IPS DF 6.9 (cell line): ENCODE measurements at regions not wholly inside any gene's neighbourhood (a gene's known extent, or its start where the extent isn't known, plus 50 kb on each side); places are given as distances from the start of the nearest gene placed in this dataset.

Experiments used
- DNase-seq: peaks from one replicate; pipeline ENCODE4 v3.0.0-alpha.2; 2013; ENCODE audit warnings: low read depth, low spot score
- H3K27ac ChIP-seq: one replicate; pipeline ENCODE4 v1.5.1; 2013; ENCODE audit warnings: low read length, control low read depth
- H3K27me3 ChIP-seq: 2 replicates; pipeline ENCODE4 v1.6.1; 2013; ENCODE audit warnings: mild to moderate bottlenecking, low read length; ENCODE audit not compliant: control insufficient read depth, insufficient read depth
- H3K36me3 ChIP-seq: 2 replicates; pipeline ENCODE4 v1.6.1; 2013; ENCODE audit warnings: low read length; ENCODE audit not compliant: control insufficient read depth, insufficient read depth
- H3K4me1 ChIP-seq: 2 replicates; pipeline ENCODE4 v1.6.1; 2013; ENCODE audit warnings: low read length; ENCODE audit not compliant: control insufficient read depth, insufficient read depth
- H3K4me3 ChIP-seq: 2 replicates; pipeline ENCODE4 v1.5.1; 2013; ENCODE audit warnings: mild to moderate bottlenecking, low read length
- H3K9me3 ChIP-seq: 2 replicates; pipeline ENCODE4 v1.6.1; 2013; ENCODE audit warnings: low read length, inconsistent platforms; ENCODE audit not compliant: control insufficient read depth, insufficient read depth
- WGBS: extraction: QIAGEN DNeasy Blood & Tissue Kit; methylation state at CpG from one replicate; pipeline ENCODE4 v1.1.7; 2013; ENCODE audit warnings: mixed read lengths, missing lambda C conversion rate; ENCODE audit not compliant: insufficient read length, insufficient coverage; 5-methylcytosine and 5-hydroxymethylcytosine counted together

DNA sequence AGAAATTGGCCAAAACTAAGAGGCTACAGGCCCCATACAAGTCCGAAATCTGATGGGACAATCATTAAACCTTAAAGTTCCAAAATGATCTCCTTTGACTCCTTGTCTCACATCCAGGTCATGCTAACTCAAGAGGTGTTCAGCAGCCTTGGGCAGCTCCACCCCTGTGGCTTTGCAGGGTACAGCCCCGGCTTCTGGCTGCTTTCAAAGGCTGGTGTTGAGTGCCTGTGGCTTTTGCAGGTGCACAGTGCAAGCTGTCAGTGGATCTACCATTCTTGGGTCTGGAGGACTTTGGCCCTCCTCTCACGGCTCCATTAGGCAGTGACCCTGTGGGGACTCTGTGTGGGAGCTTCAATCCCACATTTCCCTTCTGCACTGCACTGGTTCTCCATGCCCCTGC lies 329.1 kb upstream of the MAD2L1 start:
- DNase-seq: no peak
- Histone ChIP-seq H3K36me3 (no peaks in the 10 kb centered on the region), H3K27ac (no peak overlapping the region), H3K4me3 (no peak overlapping the region), H3K4me1 (no peaks in the 10 kb centered on the region), H3K9me3 (no peaks in the 10 kb centered on the region), H3K27me3 (no peaks in the 10 kb centered on the region)
- WGBS: no CpG with 5 or more reads among the region's 3 CpGs

DNA sequence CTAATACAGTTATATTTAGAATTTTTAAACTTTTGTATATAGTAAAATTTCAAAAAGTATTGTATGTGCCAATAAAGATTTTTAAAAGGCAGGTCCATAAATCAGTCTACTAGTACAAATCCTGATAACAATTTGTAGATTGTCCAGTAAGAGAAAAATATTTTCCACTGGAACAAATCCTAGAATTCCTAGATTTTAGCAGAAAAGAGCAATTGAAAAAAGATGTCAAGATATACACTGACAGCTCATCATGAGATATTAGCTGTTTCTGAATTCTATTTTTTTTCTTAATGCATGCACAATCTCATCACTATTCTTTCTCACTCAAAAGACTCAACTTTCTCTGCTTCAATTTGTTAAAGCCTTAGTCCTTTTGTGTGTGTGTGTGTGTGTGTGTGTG lies 289.2 kb upstream of the MAD2L1 start:
- no peaks in the 10 kb centered on the region for H3K27me3 ChIP-seq
- no peak overlapping the region for H3K4me3 ChIP-seq
- DNase-seq: no peak
- H3K9me3 ChIP-seq: no peaks in the 10 kb centered on the region
- no peaks in the 10 kb centered on the region for H3K4me1 ChIP-seq
- H3K36me3 ChIP-seq: no peaks in the 10 kb centered on the region
- H3K27ac ChIP-seq: no peak overlapping the region

DNA sequence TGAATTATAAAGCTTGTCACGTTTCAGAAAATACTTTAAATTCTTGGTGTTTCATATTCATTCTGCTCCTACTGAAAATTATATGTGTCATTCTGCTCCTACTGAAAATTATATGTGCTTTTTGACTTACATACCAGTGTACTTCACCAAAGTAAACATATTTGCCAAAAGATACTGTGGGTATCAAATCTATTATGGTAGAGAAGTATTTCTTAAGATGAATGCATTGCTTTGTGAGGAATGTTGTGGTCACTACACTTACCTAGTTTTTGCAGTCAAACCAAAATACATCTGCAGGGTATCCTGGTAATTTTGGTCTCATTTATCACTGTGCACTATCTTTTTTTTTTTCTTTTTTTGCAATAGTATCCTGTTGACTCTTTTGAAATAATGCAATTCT lies 287.7 kb upstream of the MAD2L1 start:
- H3K4me3 ChIP-seq: no peak overlapping the region
- H3K9me3 ChIP-seq: no peaks in the 10 kb centered on the region
- no peak overlapping the region for H3K27ac ChIP-seq
- H3K27me3 ChIP-seq: no peaks in the 10 kb centered on the region
- H3K36me3 ChIP-seq: no peaks in the 10 kb centered on the region
- H3K4me1 ChIP-seq: no peaks in the 10 kb centered on the region
- no CpG with 5 or more reads among the region's 1 CpG for WGBS
- DNase-seq: no peak

DNA sequence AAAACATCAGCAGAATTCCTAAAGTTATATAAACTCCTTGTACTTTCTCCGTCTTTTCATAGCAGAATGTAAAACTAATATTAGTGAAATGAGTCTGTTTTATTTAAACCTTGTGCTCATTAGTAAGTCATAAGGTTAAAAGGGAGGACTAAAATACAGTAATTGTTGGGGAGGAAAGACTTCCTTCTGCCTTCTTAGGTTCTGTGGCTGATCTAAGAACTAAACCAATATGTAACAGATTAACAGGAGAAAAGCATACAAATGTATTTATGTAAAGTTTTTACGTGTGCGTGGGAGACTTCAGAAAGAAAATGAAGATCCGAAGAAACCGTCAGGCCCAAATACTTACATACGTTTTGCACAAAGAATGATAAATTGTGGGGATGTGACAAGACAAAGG lies 286.6 kb upstream of the MAD2L1 start:
- no peaks in the 10 kb centered on the region for H3K27me3 ChIP-seq
- no peaks in the 10 kb centered on the region for H3K9me3 ChIP-seq
- no peak overlapping the region for H3K4me3 ChIP-seq
- DNase-seq: no peak
- H3K36me3 ChIP-seq: no peaks in the 10 kb centered on the region
- H3K4me1 ChIP-seq: no peaks in the 10 kb centered on the region
- no CpG with 5 or more reads among the region's 6 CpGs for WGBS
- no peak overlapping the region for H3K27ac ChIP-seq

DNA sequence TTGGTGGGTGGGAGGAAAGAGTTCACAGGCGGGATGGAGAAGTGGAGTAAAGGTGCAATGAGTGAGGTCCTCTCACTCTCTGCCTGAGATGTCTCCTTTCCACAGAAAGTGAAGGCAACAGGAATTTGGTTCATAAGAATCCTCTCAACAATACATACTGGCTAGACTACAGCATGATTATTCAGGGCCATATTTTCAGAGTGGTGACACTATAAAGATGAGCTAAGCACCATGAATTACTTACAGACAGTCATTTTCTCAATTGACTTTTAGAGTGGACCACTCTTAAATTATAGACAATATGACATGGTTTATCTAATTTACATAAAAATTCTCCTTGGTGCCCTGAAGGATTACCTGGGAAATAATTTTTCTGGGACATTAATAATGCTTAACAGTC lies 286.1 kb upstream of the MAD2L1 start:
- Histone ChIP-seq H3K27me3 (no peaks in the 10 kb centered on the region), H3K4me1 (no peaks in the 10 kb centered on the region), H3K9me3 (no peaks in the 10 kb centered on the region), H3K4me3 (no peak overlapping the region), H3K27ac (no peak overlapping the region), H3K36me3 (no peaks in the 10 kb centered on the region)
- WGBS: no CpG with 5 or more reads among the region's 1 CpG
- no peak for DNase-seq

DNA sequence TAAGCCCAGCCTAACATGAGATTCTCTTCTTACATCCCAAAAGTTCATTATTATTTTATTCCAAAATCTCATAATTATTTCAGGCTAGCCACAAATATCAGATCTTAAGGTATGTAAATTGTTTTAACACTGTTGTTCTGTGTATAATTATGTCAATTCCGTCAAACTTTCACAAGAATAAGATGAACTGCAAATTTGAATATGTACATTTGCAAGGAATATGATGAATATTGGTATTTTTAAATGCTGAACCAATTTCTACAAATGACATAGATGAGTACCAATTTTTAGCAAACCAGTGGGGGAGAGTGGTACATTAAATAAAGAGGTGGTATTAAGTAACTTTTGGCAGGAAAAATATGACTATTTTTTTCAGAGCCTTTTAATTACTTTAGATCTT lies 282.3 kb upstream of the MAD2L1 start:
- H3K4me1 ChIP-seq: no peaks in the 10 kb centered on the region
- H3K36me3 ChIP-seq: no peaks in the 10 kb centered on the region
- WGBS: no CpG with 5 or more reads among the region's 1 CpG
- no peaks in the 10 kb centered on the region for H3K27me3 ChIP-seq
- no peak overlapping the region for H3K27ac ChIP-seq
- no peaks in the 10 kb centered on the region for H3K9me3 ChIP-seq
- no peak overlapping the region for H3K4me3 ChIP-seq
- no peak for DNase-seq

DNA sequence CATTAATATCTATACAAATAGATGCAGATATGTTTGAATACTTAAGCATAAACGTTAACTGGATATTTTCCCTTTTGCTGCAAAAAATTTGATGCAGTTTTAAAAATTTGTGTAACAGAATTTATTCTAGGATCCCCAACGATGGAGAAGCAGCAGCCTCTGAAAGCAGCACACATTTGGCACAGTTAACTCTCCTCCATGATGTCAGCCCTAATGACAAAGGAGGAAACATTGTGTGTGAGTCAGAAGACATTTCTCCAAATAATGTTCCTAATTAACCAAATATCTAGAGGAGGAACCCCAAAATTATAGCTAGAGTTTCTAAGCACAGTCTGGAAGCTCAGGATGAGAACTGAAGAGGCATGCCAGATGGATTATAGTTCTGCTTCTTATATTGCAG lies 281.9 kb upstream of the MAD2L1 start:
- Histone ChIP-seq H3K9me3 (no peaks in the 10 kb centered on the region), H3K27ac (no peak overlapping the region), H3K4me3 (no peak overlapping the region), H3K36me3 (no peaks in the 10 kb centered on the region), H3K27me3 (no peaks in the 10 kb centered on the region), H3K4me1 (no peaks in the 10 kb centered on the region)
- no peak for DNase-seq
- no CpG with 5 or more reads among the region's 2 CpGs for WGBS

DNA sequence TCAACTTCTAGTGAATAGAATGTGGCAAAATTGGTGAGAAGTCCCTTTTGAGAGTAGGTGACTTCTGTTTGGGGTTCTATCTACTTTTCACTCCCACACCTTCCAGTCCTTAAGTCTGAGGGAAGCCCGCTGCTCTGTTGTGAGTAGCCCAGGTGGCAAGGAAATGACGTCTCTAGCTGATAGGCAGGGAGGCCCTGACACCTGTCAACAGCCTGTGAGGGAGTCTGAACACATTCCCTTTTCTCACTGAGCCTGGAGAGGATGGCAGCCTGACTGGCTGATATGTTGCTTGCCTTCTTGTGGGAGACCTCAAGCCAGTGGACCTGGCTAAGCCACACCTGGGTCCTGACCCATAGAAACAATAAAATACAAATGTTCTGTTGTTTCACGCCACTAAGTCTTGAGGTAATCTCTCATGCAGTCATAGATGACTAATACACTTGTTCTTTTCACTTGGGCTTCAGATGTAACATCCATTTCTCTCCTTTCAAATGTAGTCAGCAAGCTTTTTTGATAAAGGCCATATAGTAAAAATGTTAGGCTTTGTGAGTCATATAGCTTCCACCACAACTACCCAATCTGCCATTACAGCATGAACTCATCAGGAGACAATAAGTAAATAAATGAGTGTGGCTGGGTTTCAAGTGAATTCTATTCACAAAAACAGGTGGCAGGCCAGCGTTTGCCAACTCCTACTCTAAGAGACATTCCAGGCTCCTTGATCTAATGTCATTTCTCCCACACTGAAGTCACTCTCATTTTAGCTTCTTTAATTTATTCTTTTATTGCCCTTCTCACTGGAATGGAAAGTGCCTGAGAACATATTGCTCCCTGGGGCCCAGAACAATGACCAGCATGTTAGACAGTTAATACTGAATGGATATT lies 265.1 kb upstream of the MAD2L1 start:
- Histone ChIP-seq H3K27ac (no peak overlapping the region), H3K4me3 (no peak overlapping the region), H3K36me3 (no peaks in the 10 kb centered on the region), H3K9me3 (no peaks in the 10 kb centered on the region), H3K4me1 (no peaks in the 10 kb centered on the region), H3K27me3 (no peaks in the 10 kb centered on the region)
- DNase-seq: no peak
- WGBS: no CpG with 5 or more reads among the region's 4 CpGs

DNA sequence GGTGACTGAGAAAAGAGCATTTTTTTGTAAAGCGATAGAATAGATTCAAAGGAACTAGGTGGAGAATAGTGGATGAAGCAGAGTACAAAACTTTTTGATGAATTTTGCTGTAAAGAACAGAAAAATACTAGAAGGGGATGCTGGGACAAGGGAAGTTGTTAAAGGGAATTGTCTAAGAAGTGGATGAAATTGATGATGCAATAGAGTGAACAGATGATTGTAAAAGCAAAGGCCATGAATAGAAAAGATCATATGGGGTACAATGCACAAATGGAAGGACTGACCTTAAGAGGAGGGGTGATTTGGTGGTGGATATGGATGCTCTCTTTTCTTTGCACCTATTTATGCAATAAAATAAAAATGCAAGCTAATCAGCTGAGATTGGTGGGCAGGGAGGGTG lies 262.7 kb upstream of the MAD2L1 start:
- DNase-seq: no peak
- H3K36me3 ChIP-seq: no peaks in the 10 kb centered on the region
- H3K9me3 ChIP-seq: no peaks in the 10 kb centered on the region
- H3K4me1 ChIP-seq: no peaks in the 10 kb centered on the region
- no peak overlapping the region for H3K27ac ChIP-seq
- no peaks in the 10 kb centered on the region for H3K27me3 ChIP-seq
- H3K4me3 ChIP-seq: no peak overlapping the region
- WGBS: 100% methylated on average over 1 of the region's 1 CpG

DNA sequence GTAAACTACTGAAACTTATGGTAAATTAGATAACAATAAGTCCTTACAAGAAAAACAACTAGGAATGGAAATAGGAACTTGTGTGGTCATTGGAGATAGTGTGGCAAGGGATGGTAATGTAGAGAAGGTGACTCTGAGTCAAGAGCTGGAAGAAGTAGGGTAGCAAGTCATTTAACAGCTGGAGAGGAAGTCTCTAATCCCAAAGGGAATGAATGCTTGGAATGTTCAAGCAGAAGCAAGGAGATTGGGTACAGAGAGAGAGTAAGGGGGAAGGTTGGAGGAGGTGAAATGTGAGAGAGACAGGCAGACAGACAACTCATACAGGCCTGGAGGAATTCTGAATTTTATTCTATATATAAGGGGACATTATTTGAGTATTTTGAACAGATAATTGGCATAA lies 260.6 kb upstream of the MAD2L1 start:
- peak; percentile 9 for DNase-seq
- Histone ChIP-seq H3K4me3 (no peak overlapping the region), H3K36me3 (no peaks in the 10 kb centered on the region), H3K9me3 (no peaks in the 10 kb centered on the region), H3K4me1 (no peaks in the 10 kb centered on the region), H3K27ac (no peak overlapping the region), H3K27me3 (no peaks in the 10 kb centered on the region)

DNA sequence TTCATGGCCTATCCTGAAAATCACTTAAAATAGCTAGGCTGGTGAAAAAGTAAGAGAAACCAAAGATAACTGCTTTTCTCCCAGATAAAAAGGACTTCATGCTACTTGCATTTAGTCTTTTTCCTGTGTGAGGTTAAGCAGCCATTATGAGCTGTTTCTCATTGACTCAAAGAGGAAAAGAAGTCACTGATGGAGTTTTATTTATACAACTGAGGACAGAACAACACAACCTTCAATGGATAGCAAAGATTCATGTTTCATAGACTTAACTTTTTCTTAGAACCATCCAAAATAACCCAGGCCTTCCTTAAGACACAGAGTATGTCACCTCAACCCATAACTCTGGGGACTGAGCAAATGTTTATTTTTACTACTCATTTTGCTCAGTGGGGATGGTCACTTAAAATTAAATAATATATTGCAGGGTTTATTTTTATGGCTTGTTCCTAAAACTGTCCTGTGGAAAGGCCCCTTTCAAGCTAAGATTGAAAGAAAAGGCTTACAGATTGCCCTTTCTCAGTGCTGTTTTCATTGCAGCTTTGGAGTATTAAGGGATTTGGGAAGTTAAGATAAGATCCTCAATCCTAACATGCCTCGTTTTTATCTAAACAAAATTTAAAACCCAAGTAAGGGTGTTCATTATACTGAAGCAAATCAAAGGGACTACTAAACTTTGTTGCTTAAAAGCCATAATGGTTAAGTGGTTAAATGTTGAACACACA lies 252.6 kb upstream of the MAD2L1 start:
- Histone ChIP-seq H3K27me3 (no peaks in the 10 kb centered on the region), H3K36me3 (no peaks in the 10 kb centered on the region), H3K4me3 (no peak overlapping the region), H3K4me1 (no peaks in the 10 kb centered on the region), H3K9me3 (no peaks in the 10 kb centered on the region), H3K27ac (no peak overlapping the region)
- WGBS: no CpG with 5 or more reads among the region's 1 CpG
- no peak for DNase-seq
